ENCODE measurements at regions not wholly inside any gene's neighbourhood (a gene's known extent, or its start where the extent isn't known, plus 50 kb on each side); places are given as distances from the start of the nearest gene placed in this dataset.

DNA sequence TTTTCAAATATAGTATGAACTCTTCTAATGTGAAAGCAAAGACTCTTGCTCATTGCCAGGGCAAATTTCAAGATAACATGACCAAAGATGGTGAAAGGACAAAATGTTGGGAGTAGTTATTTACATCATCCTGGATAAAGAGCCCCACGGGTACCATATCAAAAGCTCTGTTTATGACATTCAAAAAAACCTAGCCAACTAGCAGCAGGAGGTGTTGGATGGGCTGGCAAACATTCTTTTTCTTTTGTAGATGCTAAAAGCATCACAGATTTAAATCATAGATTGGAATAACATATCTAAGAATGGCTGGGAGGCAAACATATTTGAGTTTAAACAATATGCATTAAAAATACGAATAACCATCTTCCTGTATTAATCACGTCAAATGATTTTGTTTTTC, 153.5 kb downstream of the ICOS start:
- no peak overlapping the region for H2AFZ ChIP-seq (ENCODE audit: low read length)
- POLR2A ChIA-PET: no interaction called here
- DNase-seq (ENCODE audit: low spot score): no peak

DNA sequence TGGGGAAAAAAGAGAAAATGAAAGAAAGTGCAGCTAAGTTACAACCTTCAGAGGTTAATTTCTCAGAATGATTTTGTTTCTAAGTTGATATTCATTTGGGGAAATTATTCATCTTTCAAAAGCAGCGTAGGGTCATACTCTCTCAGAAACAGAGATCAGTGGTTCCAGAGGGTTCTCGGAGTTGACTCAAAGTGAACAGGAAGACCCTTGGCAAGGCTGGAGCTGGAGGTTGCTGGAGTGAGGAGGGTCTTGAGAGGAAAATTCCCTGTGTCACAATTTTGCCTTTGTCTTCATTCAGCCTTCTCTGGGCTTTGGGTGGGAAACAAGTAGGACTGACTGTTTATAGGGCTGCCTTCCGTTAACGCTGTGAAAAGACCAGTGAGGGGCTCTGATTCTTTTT, 168.2 kb downstream of the ICOS start:
- H3K9me3 ChIP-seq (ENCODE audit: low read length): no peaks in the 10 kb centered on the region
- no peaks in the 10 kb centered on the region for H4K20me1 ChIP-seq (ENCODE audit: insufficient read depth, low read length)
- H3K79me2 ChIP-seq (ENCODE audit: insufficient read depth, low read depth, low read length): no peaks in the 10 kb centered on the region
- no peaks in the 10 kb centered on the region for H3K9me2 ChIP-seq (ENCODE audit: insufficient read depth, low read length)
- BruUV-seq (replicated peaks): no TSS peak
- H2AFZ ChIP-seq (ENCODE audit: low read length): no peak overlapping the region
- H3K4me2 ChIP-seq (ENCODE audit: low read length): no peak overlapping the region
- ChIA-PET POLR2A (no interaction called here), CTCF (ENCODE audit: unreplicated experiment) (no interaction called here)
- intact Hi-C loops (cut with micrococcal nuclease; ENCODE audit: unreplicated experiment): no loop called here
- peaks cover 4% of the 10 kb centered on the region for H3K4me1 ChIP-seq (ENCODE audit: insufficient read depth, low read length, poor library complexity, severe bottlenecking)
- no peak overlapping the region for H3K27ac ChIP-seq (ENCODE audit: low read depth, low read length, poor library complexity, severe bottlenecking)
- no peak for TF ChIP-seq EZH2phosphoT487 (IDR thresholded peaks at IDR 0.05; ENCODE audit: borderline replicate concordance, low read depth, low read length)
- DNase-seq (ENCODE audit: low spot score): no peak
- H3K4me3 ChIP-seq (ENCODE audit: low read depth, low read length, poor library complexity, severe bottlenecking): no peak overlapping the region
- H3K36me3 ChIP-seq (ENCODE audit: insufficient read depth, low read length): no peaks in the 10 kb centered on the region

More for the DNA sequence above, 153.5 kb downstream of the ICOS start:
- no peaks in the 10 kb centered on the region for H3K9me3 ChIP-seq (ENCODE audit: low read length)
- no peaks in the 10 kb centered on the region for H3K79me2 ChIP-seq (ENCODE audit: insufficient read depth, low read depth, low read length)
- no peaks in the 10 kb centered on the region for H4K20me1 ChIP-seq (ENCODE audit: insufficient read depth, low read length)
- H3K4me3 ChIP-seq (ENCODE audit: low read depth, low read length, poor library complexity, severe bottlenecking): no peak overlapping the region
- intact Hi-C loops (cut with micrococcal nuclease; ENCODE audit: unreplicated experiment): no loop called here
- H3K4me1 ChIP-seq (ENCODE audit: insufficient read depth, low read length, poor library complexity, severe bottlenecking): no peaks in the 10 kb centered on the region
- TF ChIP-seq EZH2phosphoT487 (IDR thresholded peaks at IDR 0.05; ENCODE audit: borderline replicate concordance, low read depth, low read length): no peak
- TF ChIP-seq, protein P1, sequence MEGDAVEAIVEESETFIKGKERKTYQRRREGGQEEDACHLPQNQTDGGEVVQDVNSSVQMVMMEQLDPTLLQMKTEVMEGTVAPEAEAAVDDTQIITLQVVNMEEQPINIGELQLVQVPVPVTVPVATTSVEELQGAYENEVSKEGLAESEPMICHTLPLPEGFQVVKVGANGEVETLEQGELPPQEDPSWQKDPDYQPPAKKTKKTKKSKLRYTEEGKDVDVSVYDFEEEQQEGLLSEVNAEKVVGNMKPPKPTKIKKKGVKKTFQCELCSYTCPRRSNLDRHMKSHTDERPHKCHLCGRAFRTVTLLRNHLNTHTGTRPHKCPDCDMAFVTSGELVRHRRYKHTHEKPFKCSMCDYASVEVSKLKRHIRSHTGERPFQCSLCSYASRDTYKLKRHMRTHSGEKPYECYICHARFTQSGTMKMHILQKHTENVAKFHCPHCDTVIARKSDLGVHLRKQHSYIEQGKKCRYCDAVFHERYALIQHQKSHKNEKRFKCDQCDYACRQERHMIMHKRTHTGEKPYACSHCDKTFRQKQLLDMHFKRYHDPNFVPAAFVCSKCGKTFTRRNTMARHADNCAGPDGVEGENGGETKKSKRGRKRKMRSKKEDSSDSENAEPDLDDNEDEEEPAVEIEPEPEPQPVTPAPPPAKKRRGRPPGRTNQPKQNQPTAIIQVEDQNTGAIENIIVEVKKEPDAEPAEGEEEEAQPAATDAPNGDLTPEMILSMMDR (conservative IDR thresholded peaks at IDR 0.05; ENCODE audit: low read length): no peak
- H3K9me2 ChIP-seq (ENCODE audit: insufficient read depth, low read length): no peaks in the 10 kb centered on the region
- no peak overlapping the region for H3K27ac ChIP-seq (ENCODE audit: low read depth, low read length, poor library complexity, severe bottlenecking)
- no peaks in the 10 kb centered on the region for H3K36me3 ChIP-seq (ENCODE audit: insufficient read depth, low read length)
- CTCF ChIA-PET (ENCODE audit: unreplicated experiment): no interaction called here
- BruUV-seq (replicated peaks): no TSS peak
- H3K4me2 ChIP-seq (ENCODE audit: low read length): no peak overlapping the region

DNA sequence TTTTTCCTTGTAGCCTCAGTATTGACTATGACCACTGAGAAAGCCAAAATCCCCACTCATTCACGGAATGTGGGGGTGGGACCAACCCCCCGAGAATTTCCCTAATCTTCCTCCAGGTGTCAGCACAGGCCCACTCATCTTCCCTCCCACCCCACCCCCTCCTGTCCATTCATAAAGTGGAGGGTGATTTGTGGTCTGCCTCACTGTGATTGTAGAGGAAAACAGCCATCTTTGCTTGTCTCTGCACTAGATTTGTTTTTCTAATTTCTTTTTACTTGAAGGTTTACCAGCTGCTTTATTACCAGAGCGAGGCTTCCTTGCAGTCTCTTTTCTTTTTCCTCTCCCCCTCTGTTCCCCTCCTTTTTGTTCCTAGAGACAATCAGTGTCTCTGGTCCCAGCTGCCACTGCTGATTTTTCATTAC, 171.8 kb downstream of the ICOS start:
- intact Hi-C loops (cut with micrococcal nuclease; ENCODE audit: unreplicated experiment): loop anchor here (2.0 kb wide), 1 partner anchor 70 kb away; no protein-coding TSS in a partner anchor
- Histone ChIP-seq H4K20me1 (ENCODE audit: insufficient read depth, low read length) (no peaks in the 10 kb centered on the region), H3K27ac (ENCODE audit: low read depth, low read length, poor library complexity, severe bottlenecking) (no peak overlapping the region), H3K36me3 (ENCODE audit: insufficient read depth, low read length) (no peaks in the 10 kb centered on the region), H3K4me1 (ENCODE audit: insufficient read depth, low read length, poor library complexity, severe bottlenecking) (peaks cover 14% of the 10 kb centered on the region), H3K4me3 (ENCODE audit: low read depth, low read length, poor library complexity, severe bottlenecking) (no peak overlapping the region), H3K9me2 (ENCODE audit: insufficient read depth, low read length) (no peaks in the 10 kb centered on the region), H3K4me2 (ENCODE audit: low read length) (peak overlapping the region; percentile 30; the same call in 1 of the 2 replicates), H3K79me2 (ENCODE audit: insufficient read depth, low read depth, low read length) (no peaks in the 10 kb centered on the region), H3K9me3 (ENCODE audit: low read length) (no peaks in the 10 kb centered on the region), H2AFZ (ENCODE audit: low read length) (peak overlapping the region; percentile 75; the same call in 1 of the 2 replicates)
- no peak for TF ChIP-seq EZH2phosphoT487 (IDR thresholded peaks at IDR 0.05; ENCODE audit: borderline replicate concordance, low read depth, low read length)
- TF ChIP-seq, protein P1 (conservative IDR thresholded peaks at IDR 0.05; ENCODE audit: low read length): peak; percentile 66
- peak; percentile 49 for DNase-seq (ENCODE audit: low spot score)
- ChIA-PET CTCF (ENCODE audit: unreplicated experiment) (no interaction called here), POLR2A (interaction anchor here (0.9 to 1.1 kb wide), 2 partner anchors 13 to 28 kb away, joined by 3 read pairs; no protein-coding TSS in a partner anchor)
- BruUV-seq (replicated peaks): no TSS peak
